Spleen (tissue), 7 donors: ENCODE measurements at regions not wholly inside any gene's neighbourhood (a gene's known extent, or its start where the extent isn't known, plus 50 kb on each side); places are given as distances from the start of the nearest gene placed in this dataset.

Source experiments
- CTCF ChIP-seq, 11 experiments: fragments of 200-600 bp in 7 of 11; fragments of 450-650 bp in 4 of 11; sonication (generic) in 4 of 11; IDR thresholded peaks in 8 of 11; conservative IDR thresholded peaks in 3 of 11; 1 replicate in 7 of 11; 2 replicates in 4 of 11; pipeline versions ENCODE4 v1.4.0 to v1.8.0; 2016 to 2021; ENCODE audit warnings: antibody characterized with exemption in 11 of 11, inconsistent platforms in 4 of 11, mild to moderate bottlenecking in 1 of 11
- POLR2A ChIP-seq, 3 donors: fragments of 450-650 bp; IDR thresholded peaks; one replicate each; pipeline ENCODE4 v1.5.1; 2017; ENCODE audit warnings: antibody characterized with exemption in 3 of 3, mild to moderate bottlenecking in 1 of 3
- POLR2AphosphoS5 ChIP-seq, 3 donors: sonication (generic); formaldehyde crosslinking; IDR thresholded peaks; one replicate each; pipeline ENCODE4 v1.5.1; 2017; ENCODE audit warnings: antibody characterized with exemption in 3 of 3
- donor health status: DM: no; HTN: no; CAD: no; lungs with moderate emphysema.
- donor health status: DM: no; HTN: no; CAD: no.
- donor health status: DM: no; HTN: no; CAD: no.

- TF ChIP-seq CTCF (IDR thresholded peaks at IDR 0.05 in 8 of 11, conservative IDR thresholded peaks at IDR 0.05 in 3 of 11) (no peak), POLR2A (IDR thresholded peaks at IDR 0.05) (no peak), POLR2AphosphoS5 (IDR thresholded peaks at IDR 0.05) (no peak)
Observed at GRCh38 chr3:45321607-45322391, 66.6 kb upstream of the LARS2 start.
